22Rv1 (cell line): ENCODE measurements at regions not wholly inside any gene's neighbourhood (a gene's known extent, or its start where the extent isn't known, plus 50 kb on each side); places are given as distances from the start of the nearest gene placed in this dataset.

ENCODE experiments used
- CTCF ChIP-seq: fragments of 450-650 bp; IDR thresholded peaks from 2 replicates; pipeline ENCODE4 v1.5.1; 2017; ENCODE audit warnings: mild to moderate bottlenecking
- ZFX ChIP-seq: fragments of 450-650 bp; IDR thresholded peaks from 2 replicates; pipeline ENCODE4 v1.6.1; 2017; ENCODE audit warnings: antibody characterized with exemption, borderline replicate concordance

GRCh38 chr4:71261001-71261400 is 77.8 kb upstream of the SLC4A4 start:
- TF ChIP-seq CTCF (no peak), ZFX (no peak)
